Sigmoid colon (tissue), 4 donors: ENCODE measurements at regions not wholly inside any gene's neighbourhood (a gene's known extent, or its start where the extent isn't known, plus 50 kb on each side); places are given as distances from the start of the nearest gene placed in this dataset.

Experiments
- CTCF ChIP-seq, 4 experiments: fragments of 450-650 bp in 3 of 4; fragments of 200-600 bp in 1 of 4; IDR thresholded peaks; one replicate each; pipeline ENCODE4 v1.5.1; 2016 to 2019; ENCODE audit warnings: antibody characterized with exemption in 4 of 4, mild to moderate bottlenecking in 3 of 4, moderate library complexity in 2 of 4
- EP300 ChIP-seq, 4 donors: sonication (generic); formaldehyde crosslinking; IDR thresholded peaks; one replicate each; pipeline ENCODE4 v1.6.1; 2017; ENCODE audit warnings: antibody characterized with exemption in 4 of 4
- POLR2A ChIP-seq, 2 donors: fragments of 450-650 bp; IDR thresholded peaks; one replicate each; pipeline ENCODE4 v1.6.1; 2016; ENCODE audit warnings: antibody characterized with exemption in 2 of 2, mild to moderate bottlenecking in 2 of 2, moderate library complexity in 2 of 2
- POLR2AphosphoS5 ChIP-seq, 4 donors: sonication (generic); formaldehyde crosslinking; IDR thresholded peaks; one replicate each; pipeline ENCODE4 v1.6.1; 2017; ENCODE audit warnings: antibody characterized with exemption in 4 of 4

- TF ChIP-seq CTCF (IDR thresholded peaks at IDR 0.05) (no peak), POLR2AphosphoS5 (IDR thresholded peaks at IDR 0.05) (no peak), POLR2A (IDR thresholded peaks at IDR 0.05) (no peak), EP300 (IDR thresholded peaks at IDR 0.05) (no peak)
Measured at GRCh38 chr7:46029111-46029704, 108.1 kb upstream of the IGFBP3 start.
